Esophagus muscularis mucosa (tissue), 4 donors: ENCODE measurements at regions not wholly inside any gene's neighbourhood (a gene's known extent, or its start where the extent isn't known, plus 50 kb on each side); places are given as distances from the start of the nearest gene placed in this dataset.

ENCODE experiments used
- CTCF ChIP-seq, 3 experiments: fragments of 200-600 bp in 2 of 3; fragments of 450-650 bp in 1 of 3; sonication (generic) in 2 of 3; IDR thresholded peaks; one replicate each; pipeline ENCODE4 v1.5.1; 2017 to 2019; ENCODE audit warnings: antibody characterized with exemption in 3 of 3, mild to moderate bottlenecking in 2 of 3, moderate library complexity in 1 of 3
- EP300 ChIP-seq: sonication (generic); formaldehyde crosslinking; IDR thresholded peaks from one replicate; pipeline ENCODE4 v1.6.1; 2017; ENCODE audit warnings: antibody characterized with exemption
- POLR2A ChIP-seq: fragments of 450-650 bp; IDR thresholded peaks from one replicate; pipeline ENCODE4 v1.6.1; 2017; ENCODE audit warnings: antibody characterized with exemption, moderate library complexity, mild to moderate bottlenecking, low read depth
- POLR2AphosphoS5 ChIP-seq, 2 donors: sonication (generic); formaldehyde crosslinking; IDR thresholded peaks; one replicate each; pipeline ENCODE4 v1.6.1; 2017; ENCODE audit warnings: antibody characterized with exemption in 2 of 2

- TF ChIP-seq CTCF (IDR thresholded peaks at IDR 0.05) = no peak
- TF ChIP-seq POLR2AphosphoS5 (IDR thresholded peaks at IDR 0.05) = no peak
- TF ChIP-seq POLR2A = no peak
- TF ChIP-seq EP300 = no peak
Observed at GRCh38 chr20:51856432-51856831, 54.1 kb upstream of the SALL4 start.
